ENCODE measurements at regions not wholly inside any gene's neighbourhood (a gene's known extent, or its start where the extent isn't known, plus 50 kb on each side); places are given as distances from the start of the nearest gene placed in this dataset.

- TF ChIP-seq, protein P1, sequence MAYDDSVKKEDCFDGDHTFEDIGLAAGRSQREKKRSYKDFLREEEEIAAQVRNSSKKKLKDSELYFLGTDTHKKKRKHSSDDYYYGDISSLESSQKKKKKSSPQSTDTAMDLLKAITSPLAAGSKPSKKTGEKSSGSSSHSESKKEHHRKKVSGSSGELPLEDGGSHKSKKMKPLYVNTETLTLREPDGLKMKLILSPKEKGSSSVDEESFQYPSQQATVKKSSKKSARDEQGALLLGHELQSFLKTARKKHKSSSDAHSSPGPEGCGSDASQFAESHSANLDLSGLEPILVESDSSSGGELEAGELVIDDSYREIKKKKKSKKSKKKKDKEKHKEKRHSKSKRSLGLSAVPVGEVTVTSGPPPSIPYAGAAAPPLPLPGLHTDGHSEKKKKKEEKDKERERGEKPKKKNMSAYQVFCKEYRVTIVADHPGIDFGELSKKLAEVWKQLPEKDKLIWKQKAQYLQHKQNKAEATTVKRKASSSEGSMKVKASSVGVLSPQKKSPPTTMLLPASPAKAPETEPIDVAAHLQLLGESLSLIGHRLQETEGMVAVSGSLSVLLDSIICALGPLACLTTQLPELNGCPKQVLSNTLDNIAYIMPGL (CRISPR knock-in tag; IDR thresholded peaks at IDR 0.05) = no peak
- TF ChIP-seq NR3C1 (CRISPR knock-in tag; conservative IDR thresholded peaks at IDR 0.05; ENCODE audit: low read depth) (no peak), NFE2L1 (CRISPR knock-in tag; IDR thresholded peaks at IDR 0.05) (no peak), ESRRA (CRISPR knock-in tag; IDR thresholded peaks at IDR 0.05; ENCODE audit: borderline replicate concordance) (no peak), ZNF532 (CRISPR knock-in tag; IDR thresholded peaks at IDR 0.05; ENCODE audit: borderline replicate concordance) (no peak), TEAD4 (CRISPR knock-in tag; IDR thresholded peaks at IDR 0.05) (no peak), ZNF423 (CRISPR knock-in tag; IDR thresholded peaks at IDR 0.05) (no peak), ZNF232 (CRISPR knock-in tag; IDR thresholded peaks at IDR 0.05) (no peak), CREB1 (CRISPR knock-in tag; IDR thresholded peaks at IDR 0.05) (no peak), JAZF1 (CRISPR knock-in tag; IDR thresholded peaks at IDR 0.05) (no peak), E2F5 (CRISPR knock-in tag; IDR thresholded peaks at IDR 0.05) (no peak), RELA (CRISPR knock-in tag; IDR thresholded peaks at IDR 0.05; ENCODE audit: borderline replicate concordance) (no peak), NFYB (CRISPR knock-in tag; conservative IDR thresholded peaks at IDR 0.05; ENCODE audit: low read depth) (no peak), ZMAT4 (CRISPR knock-in tag; IDR thresholded peaks at IDR 0.05) (no peak)
- TF ChIP-seq, protein P2, sequence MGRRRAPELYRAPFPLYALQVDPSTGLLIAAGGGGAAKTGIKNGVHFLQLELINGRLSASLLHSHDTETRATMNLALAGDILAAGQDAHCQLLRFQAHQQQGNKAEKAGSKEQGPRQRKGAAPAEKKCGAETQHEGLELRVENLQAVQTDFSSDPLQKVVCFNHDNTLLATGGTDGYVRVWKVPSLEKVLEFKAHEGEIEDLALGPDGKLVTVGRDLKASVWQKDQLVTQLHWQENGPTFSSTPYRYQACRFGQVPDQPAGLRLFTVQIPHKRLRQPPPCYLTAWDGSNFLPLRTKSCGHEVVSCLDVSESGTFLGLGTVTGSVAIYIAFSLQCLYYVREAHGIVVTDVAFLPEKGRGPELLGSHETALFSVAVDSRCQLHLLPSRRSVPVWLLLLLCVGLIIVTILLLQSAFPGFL (CRISPR knock-in tag; IDR thresholded peaks at IDR 0.05; ENCODE audit: borderline replicate concordance) = no peak
- ATAC-seq (no peak), DNase-seq (ENCODE audit: low spot score) (no peak)
- Mint-ChIP-seq H3K4me1 (no peaks in the 10 kb centered on the region), H3K27me3 (ENCODE audit: low read depth) (peaks cover 4% of the 10 kb centered on the region; the same call in 1 of the 2 replicates), H3K4me3 (no peak overlapping the region), H3K27ac (no peak overlapping the region), H3K9me3 (peaks cover 25% of the 10 kb centered on the region), H3K36me3 (peaks cover 12% of the 10 kb centered on the region)
- CTCF ChIA-PET = interaction anchor here (1.1 kb wide), 1 partner anchor 11 kb away, joined by 3 read pairs; no protein-coding TSS in a partner anchor
- POLR2A ChIA-PET = no interaction called here
Measured at GRCh38 chr7:3232228-3232627, 68.8 kb upstream of the SDK1 start.

DNA sequence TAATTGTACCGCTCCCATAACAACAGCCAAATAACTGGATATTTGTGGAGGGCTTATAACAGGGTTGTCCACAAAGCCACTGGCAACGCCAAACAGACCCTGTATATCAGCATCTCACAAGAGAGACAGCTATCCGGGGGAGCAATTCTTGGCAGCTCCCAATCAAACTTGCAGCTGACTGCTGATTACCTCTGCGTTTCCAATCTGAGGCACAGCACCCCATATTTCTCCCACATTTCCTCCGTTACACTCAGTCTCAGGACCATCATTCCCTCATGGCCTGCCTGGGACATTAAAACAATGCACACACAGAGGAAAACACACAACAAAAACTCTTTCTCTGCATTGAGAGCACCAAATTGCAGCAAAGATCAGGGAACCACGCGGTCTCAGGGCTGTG, 67.8 kb upstream of the SDK1 start:
- ATAC-seq = no peak
- Mint-ChIP-seq H3K4me3 (no peak overlapping the region), H3K27me3 (ENCODE audit: low read depth) (peaks cover 4% of the 10 kb centered on the region; the same call in 1 of the 2 replicates), H3K27ac (no peak overlapping the region), H3K9me3 (peaks cover 34% of the 10 kb centered on the region), H3K36me3 (peaks cover 12% of the 10 kb centered on the region), H3K4me1 (no peaks in the 10 kb centered on the region)
- no peak for DNase-seq (ENCODE audit: low spot score)
- POLR2A ChIA-PET = interaction anchor here (0.7 kb wide), 1 partner anchor 378 kb away, joined by 4 read pairs; no protein-coding TSS in a partner anchor
- CTCF ChIA-PET = interaction anchor here (0.8 to 1.4 kb wide), 2 partner anchors 167 to 168 kb away, joined by 3 read pairs; no protein-coding TSS in a partner anchor
- TF ChIP-seq, protein P3, sequence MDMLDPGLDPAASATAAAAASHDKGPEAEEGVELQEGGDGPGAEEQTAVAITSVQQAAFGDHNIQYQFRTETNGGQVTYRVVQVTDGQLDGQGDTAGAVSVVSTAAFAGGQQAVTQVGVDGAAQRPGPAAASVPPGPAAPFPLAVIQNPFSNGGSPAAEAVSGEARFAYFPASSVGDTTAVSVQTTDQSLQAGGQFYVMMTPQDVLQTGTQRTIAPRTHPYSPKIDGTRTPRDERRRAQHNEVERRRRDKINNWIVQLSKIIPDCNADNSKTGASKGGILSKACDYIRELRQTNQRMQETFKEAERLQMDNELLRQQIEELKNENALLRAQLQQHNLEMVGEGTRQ (CRISPR knock-in tag; IDR thresholded peaks at IDR 0.05) = no peak
- TF ChIP-seq TEAD4 (CRISPR knock-in tag; IDR thresholded peaks at IDR 0.05) (no peak), NFATC4 (CRISPR knock-in tag; IDR thresholded peaks at IDR 0.05) (no peak), STAT6 (CRISPR knock-in tag; conservative IDR thresholded peaks at IDR 0.05; ENCODE audit: low read depth) (no peak)
- TF ChIP-seq, protein P4, sequence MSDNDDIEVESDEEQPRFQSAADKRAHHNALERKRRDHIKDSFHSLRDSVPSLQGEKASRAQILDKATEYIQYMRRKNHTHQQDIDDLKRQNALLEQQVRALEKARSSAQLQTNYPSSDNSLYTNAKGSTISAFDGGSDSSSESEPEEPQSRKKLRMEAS (CRISPR knock-in tag; IDR thresholded peaks at IDR 0.05) = no peak

All from WTC11 (cell line).